ENCODE measurements at regions not wholly inside any gene's neighbourhood (a gene's known extent, or its start where the extent isn't known, plus 50 kb on each side); places are given as distances from the start of the nearest gene placed in this dataset.

- no peaks in the 10 kb centered on the region for H3K9me3 Mint-ChIP-seq
- no peak overlapping the region for H3K27ac Mint-ChIP-seq
- Histone ChIP-seq H3K36me3 (ENCODE audit: control insufficient read depth, insufficient read depth, low read length) (no peaks in the 10 kb centered on the region), H3K27ac (ENCODE audit: low read length) (no peak overlapping the region), H3K9me3 (ENCODE audit: control insufficient read depth, insufficient read depth, low read length) (no peaks in the 10 kb centered on the region), H3K4me3 (ENCODE audit: low read length) (no peak overlapping the region), H3K4me1 (ENCODE audit: control insufficient read depth, insufficient read depth, low read length) (no peaks in the 10 kb centered on the region), H3K27me3 (ENCODE audit: control insufficient read depth, insufficient read depth, low read length) (no peaks in the 10 kb centered on the region)
- ATAC-seq (no peak), DNase-seq (no peak)
- H3K4me3 Mint-ChIP-seq = no peak overlapping the region
- H3K36me3 Mint-ChIP-seq = no peaks in the 10 kb centered on the region
- TF ChIP-seq CTCF (IDR thresholded peaks at IDR 0.05) = no peak
- 93% methylated on average over 9 of the region's 9 CpGs for WGBS (ENCODE audit: insufficient coverage)
- peaks cover 4 to 8% of the 10 kb centered on the region in 2 donors for H3K27me3 Mint-ChIP-seq (ENCODE audit: low read depth in 2 of 2)
- no peaks in the 10 kb centered on the region for H3K4me1 Mint-ChIP-seq
- intact Hi-C loops (cut with micrococcal nuclease) = no loop called here
Observed at GRCh38 chr1:36561361-36561724, 78.6 kb upstream of the CSF3R start.

- intact Hi-C loops (cut with micrococcal nuclease) = no loop called here
- no peak for TF ChIP-seq CTCF (IDR thresholded peaks at IDR 0.05)
- no peaks in the 10 kb centered on the region for H3K4me1 Mint-ChIP-seq
Observed at GRCh38 chr1:36560621-36561360, 78.1 kb upstream of the CSF3R start.

GRCh38 chr1:36560177-36560576 is 77.5 kb upstream of the CSF3R start:
- DNase-seq = no peak
- intact Hi-C loops (cut with micrococcal nuclease) = no loop called here

More at GRCh38 chr1:36560621-36561360, 78.1 kb upstream of the CSF3R start:
- Histone ChIP-seq H3K27ac (ENCODE audit: low read length) (no peak overlapping the region), H3K4me3 (ENCODE audit: low read length) (no peak overlapping the region), H3K9me3 (ENCODE audit: control insufficient read depth, insufficient read depth, low read length) (no peaks in the 10 kb centered on the region), H3K36me3 (ENCODE audit: control insufficient read depth, insufficient read depth, low read length) (no peaks in the 10 kb centered on the region), H3K4me1 (ENCODE audit: control insufficient read depth, insufficient read depth, low read length) (no peaks in the 10 kb centered on the region), H3K27me3 (ENCODE audit: control insufficient read depth, insufficient read depth, low read length) (no peaks in the 10 kb centered on the region)
- Mint-ChIP-seq H3K27ac (no peak overlapping the region), H3K36me3 (no peaks in the 10 kb centered on the region), H3K27me3 (ENCODE audit: low read depth in 2 of 2) (peaks cover 4 to 8% of the 10 kb centered on the region in 2 donors), H3K9me3 (no peaks in the 10 kb centered on the region), H3K4me3 (no peak overlapping the region)
- 85% methylated on average over 12 of the region's 12 CpGs for WGBS (ENCODE audit: insufficient coverage)
- ATAC-seq (no peak), DNase-seq (no peak)

More at GRCh38 chr1:36560177-36560576, 77.5 kb upstream of the CSF3R start:
- peaks cover 4 to 10% of the 10 kb centered on the region in 2 donors for H3K27me3 Mint-ChIP-seq (ENCODE audit: low read depth in 2 of 2)
- no peak overlapping the region for H3K27ac Mint-ChIP-seq
- Histone ChIP-seq H3K9me3 (ENCODE audit: control insufficient read depth, insufficient read depth, low read length) (no peaks in the 10 kb centered on the region), H3K27me3 (ENCODE audit: control insufficient read depth, insufficient read depth, low read length) (no peaks in the 10 kb centered on the region), H3K27ac (ENCODE audit: low read length) (no peak overlapping the region), H3K36me3 (ENCODE audit: control insufficient read depth, insufficient read depth, low read length) (no peaks in the 10 kb centered on the region), H3K4me3 (ENCODE audit: low read length) (no peak overlapping the region), H3K4me1 (ENCODE audit: control insufficient read depth, insufficient read depth, low read length) (no peaks in the 10 kb centered on the region)
- TF ChIP-seq CTCF (IDR thresholded peaks at IDR 0.05) = no peak
- ATAC-seq = no peak
- no peaks in the 10 kb centered on the region for H3K9me3 Mint-ChIP-seq
- H3K36me3 Mint-ChIP-seq = no peaks in the 10 kb centered on the region
- H3K4me1 Mint-ChIP-seq = no peaks in the 10 kb centered on the region
- H3K4me3 Mint-ChIP-seq = no peak overlapping the region
- WGBS (ENCODE audit: insufficient coverage) = 83% methylated on average over 8 of the region's 8 CpGs

Data from natural killer cell (primary cell).